Esophagus muscularis mucosa (tissue), 4 donors: ENCODE measurements at regions not wholly inside any gene's neighbourhood (a gene's known extent, or its start where the extent isn't known, plus 50 kb on each side); places are given as distances from the start of the nearest gene placed in this dataset.
"Not testable (repeated sequence)": the region's sequence is repeated elsewhere in the genome, so short reads cannot be mapped to it uniquely, and the experiment has no call there.

Source experiments
- DNase-seq: peaks from one replicate; pipeline ENCODE4 v3.0.0-alpha.2; 2017; ENCODE audit errors: extremely low spot score
- H3K27ac ChIP-seq, 4 donors: fragments of 200-600 bp; sonication (generic); replicated peaks in 1 of 4; 1 replicate in 3 of 4; 2 replicates in 1 of 4; pipeline ENCODE4 v1.5.1; 2016 to 2019; ENCODE audit warnings: mild to moderate bottlenecking in 1 of 4
- H3K27me3 ChIP-seq, 4 donors: fragments of 200-600 bp; sonication (generic); one replicate each; pipeline versions ENCODE4 v1.5.1 to v1.6.0; 2016 to 2019
- H3K36me3 ChIP-seq, 4 donors: fragments of 200-600 bp; sonication (generic); one replicate each; pipeline ENCODE4 v1.5.1; 2016 to 2019
- H3K4me1 ChIP-seq, 4 donors: fragments of 200-600 bp; sonication (generic); one replicate each; pipeline ENCODE4 v1.5.1; 2016 to 2019
- H3K4me3 ChIP-seq, 4 donors: fragments of 200-600 bp; sonication (generic); 1 replicate in 2 of 4; 2 replicates in 2 of 4; pipeline ENCODE4 v1.5.1; 2016 to 2019; ENCODE audit warnings: mild to moderate bottlenecking in 4 of 4, moderate library complexity in 1 of 4
- H3K9me3 ChIP-seq, 4 donors: fragments of 200-600 bp; sonication (generic); 1 replicate in 3 of 4; 2 replicates in 1 of 4; pipeline ENCODE4 v1.5.1; 2016 to 2019
- EP300 ChIP-seq: sonication (generic); formaldehyde crosslinking; IDR thresholded peaks from one replicate; pipeline ENCODE4 v1.6.1; 2017; ENCODE audit warnings: antibody characterized with exemption
- POLR2A ChIP-seq: fragments of 450-650 bp; IDR thresholded peaks from one replicate; pipeline ENCODE4 v1.6.1; 2017; ENCODE audit warnings: antibody characterized with exemption, moderate library complexity, mild to moderate bottlenecking, low read depth
- POLR2AphosphoS5 ChIP-seq, 2 donors: sonication (generic); formaldehyde crosslinking; IDR thresholded peaks; one replicate each; pipeline ENCODE4 v1.6.1; 2017; ENCODE audit warnings: antibody characterized with exemption in 2 of 2
- WGBS: methylation state at CpG from one replicate; pipeline ENCODE4 v1.1.5; 2018; 5-methylcytosine and 5-hydroxymethylcytosine counted together
- intact Hi-C: fragments of 100-400 bp; cut with DNase I; formaldehyde crosslinking; loops from one replicate; pipeline ENCODE4 v1.15.1; 2023
- TF ChIP-seq, protein P1 (sequence below), 3 experiments: fragments of 200-600 bp in 2 of 3; fragments of 450-650 bp in 1 of 3; sonication (generic) in 2 of 3; IDR thresholded peaks; one replicate each; pipeline ENCODE4 v1.5.1; 2017 to 2019; ENCODE audit warnings: antibody characterized with exemption in 3 of 3, mild to moderate bottlenecking in 2 of 3, moderate library complexity in 1 of 3

DNA sequence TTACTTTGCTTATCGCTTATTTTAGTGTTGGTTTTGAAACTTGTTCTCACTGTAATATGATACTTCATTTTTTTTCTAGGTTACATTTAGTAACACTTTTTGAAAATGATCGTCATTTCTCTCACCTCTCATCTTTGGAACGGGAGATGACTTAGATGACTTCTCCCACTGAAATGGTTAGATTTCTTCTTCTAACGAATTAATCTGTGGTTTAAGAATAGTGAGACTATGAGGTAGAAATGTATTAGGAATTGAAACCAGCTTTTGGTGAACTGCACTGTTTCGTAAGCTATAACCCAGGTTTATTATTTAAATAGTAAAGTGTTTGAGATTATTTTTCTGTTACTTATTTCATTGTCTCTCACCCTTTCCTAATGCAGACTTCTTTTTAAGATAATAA lies 93.7 kb downstream of the PRR15 start:
- H3K27me3 ChIP-seq = no peaks in the 10 kb centered on the region
- H3K9me3 ChIP-seq = no peaks in the 10 kb centered on the region
- TF ChIP-seq, protein P1, sequence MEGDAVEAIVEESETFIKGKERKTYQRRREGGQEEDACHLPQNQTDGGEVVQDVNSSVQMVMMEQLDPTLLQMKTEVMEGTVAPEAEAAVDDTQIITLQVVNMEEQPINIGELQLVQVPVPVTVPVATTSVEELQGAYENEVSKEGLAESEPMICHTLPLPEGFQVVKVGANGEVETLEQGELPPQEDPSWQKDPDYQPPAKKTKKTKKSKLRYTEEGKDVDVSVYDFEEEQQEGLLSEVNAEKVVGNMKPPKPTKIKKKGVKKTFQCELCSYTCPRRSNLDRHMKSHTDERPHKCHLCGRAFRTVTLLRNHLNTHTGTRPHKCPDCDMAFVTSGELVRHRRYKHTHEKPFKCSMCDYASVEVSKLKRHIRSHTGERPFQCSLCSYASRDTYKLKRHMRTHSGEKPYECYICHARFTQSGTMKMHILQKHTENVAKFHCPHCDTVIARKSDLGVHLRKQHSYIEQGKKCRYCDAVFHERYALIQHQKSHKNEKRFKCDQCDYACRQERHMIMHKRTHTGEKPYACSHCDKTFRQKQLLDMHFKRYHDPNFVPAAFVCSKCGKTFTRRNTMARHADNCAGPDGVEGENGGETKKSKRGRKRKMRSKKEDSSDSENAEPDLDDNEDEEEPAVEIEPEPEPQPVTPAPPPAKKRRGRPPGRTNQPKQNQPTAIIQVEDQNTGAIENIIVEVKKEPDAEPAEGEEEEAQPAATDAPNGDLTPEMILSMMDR (IDR thresholded peaks at IDR 0.05) = no peak
- TF ChIP-seq POLR2AphosphoS5 (IDR thresholded peaks at IDR 0.05) (no peak), POLR2A (no peak), EP300 (no peak)
- H3K27ac ChIP-seq = no peak overlapping the region
- peaks cover 0 to 7% (median 0%) of the 10 kb centered on the region in 4 donors for H3K4me1 ChIP-seq
- no peak overlapping the region for H3K4me3 ChIP-seq
- H3K36me3 ChIP-seq = no peaks in the 10 kb centered on the region
- intact Hi-C loops = no loop called here
- 87% methylated on average over 5 of the region's 5 CpGs for WGBS
- DNase-seq = no peak

DNA sequence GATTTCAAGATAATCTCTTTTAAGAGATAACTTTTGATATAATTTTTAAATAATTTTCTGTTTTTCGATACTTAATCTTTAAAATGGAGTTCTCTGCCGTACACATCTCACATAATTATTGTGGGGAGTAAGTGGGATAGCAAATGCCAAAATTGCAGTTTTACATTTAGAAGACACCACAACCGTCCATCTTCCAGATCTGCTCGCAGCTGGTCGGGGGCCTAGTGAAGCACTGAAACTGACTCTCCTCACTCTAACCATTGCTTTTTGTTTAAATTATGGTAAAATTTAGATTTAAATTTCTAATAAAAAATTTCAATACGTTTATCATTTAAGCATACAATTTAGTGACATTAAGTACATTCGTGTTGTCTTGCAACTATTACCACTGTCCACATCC lies 94.2 kb downstream of the PRR15 start:
- Histone ChIP-seq H3K4me1 (peaks cover 0 to 2% (median 0%) of the 10 kb centered on the region in 4 donors), H3K27ac (no peak overlapping the region), H3K4me3 (no peak overlapping the region), H3K27me3 (no peaks in the 10 kb centered on the region), H3K36me3 (no peaks in the 10 kb centered on the region), H3K9me3 (no peaks in the 10 kb centered on the region)
- no peak for DNase-seq
- intact Hi-C loops = no loop called here
- TF ChIP-seq, protein P1 (IDR thresholded peaks at IDR 0.05) = no peak
- no peak for TF ChIP-seq EP300
- TF ChIP-seq POLR2A = no peak
- TF ChIP-seq POLR2AphosphoS5 (IDR thresholded peaks at IDR 0.05) = no peak
- 92% methylated on average over 7 of the region's 7 CpGs for WGBS

DNA sequence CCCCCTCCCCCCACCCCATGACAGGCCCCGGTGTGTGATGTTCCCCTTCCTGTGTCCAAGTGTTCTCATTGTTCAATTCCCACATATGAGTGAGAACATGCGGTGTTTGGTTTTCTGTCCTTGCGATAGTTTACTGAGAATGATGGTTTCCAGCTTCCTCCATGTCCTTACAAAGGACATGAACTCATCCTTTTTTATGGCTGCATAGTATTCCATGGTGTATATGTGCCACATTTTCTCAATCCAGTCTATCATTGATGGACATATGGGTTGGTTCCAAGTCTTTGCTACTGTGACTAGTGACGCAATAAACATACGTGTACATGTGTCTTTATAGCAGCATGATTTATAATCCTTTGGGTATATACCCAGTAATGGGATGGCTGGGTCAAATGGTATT lies 95.6 kb downstream of the PRR15 start:
- intact Hi-C loops, DNase-seq, H3K9me3 ChIP-seq, H3K27me3 ChIP-seq, H3K27ac ChIP-seq, H3K36me3 ChIP-seq, H3K4me3 ChIP-seq, H3K4me1 ChIP-seq: not testable (repeated sequence)
- 100% methylated on average over 5 of the region's 5 CpGs for WGBS

DNA sequence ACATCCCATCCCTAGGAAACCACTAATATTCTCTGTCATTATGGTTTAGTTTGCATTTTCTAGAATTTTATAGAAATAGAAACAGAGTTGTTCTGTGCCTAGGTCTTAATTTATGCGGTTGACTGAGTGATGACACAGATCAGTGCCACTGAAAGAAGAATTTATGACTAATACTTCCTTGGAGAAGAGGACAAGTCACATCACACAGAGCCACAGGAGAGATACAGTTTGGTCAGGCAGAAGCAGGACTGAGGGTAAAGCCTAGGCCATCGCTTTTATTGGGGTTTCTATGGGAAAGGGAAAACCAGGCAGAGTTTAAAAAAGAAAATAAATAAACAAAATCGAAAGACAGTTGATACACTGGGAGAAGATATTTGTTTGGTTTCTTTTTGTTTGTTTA lies 99.3 kb downstream of the PRR15 start:
- H3K4me1 ChIP-seq, H3K27ac ChIP-seq, H3K36me3 ChIP-seq, H3K4me3 ChIP-seq, H3K9me3 ChIP-seq, DNase-seq, H3K27me3 ChIP-seq, intact Hi-C loops: not testable (repeated sequence)
- WGBS = 81% methylated on average over 3 of the region's 3 CpGs

DNA sequence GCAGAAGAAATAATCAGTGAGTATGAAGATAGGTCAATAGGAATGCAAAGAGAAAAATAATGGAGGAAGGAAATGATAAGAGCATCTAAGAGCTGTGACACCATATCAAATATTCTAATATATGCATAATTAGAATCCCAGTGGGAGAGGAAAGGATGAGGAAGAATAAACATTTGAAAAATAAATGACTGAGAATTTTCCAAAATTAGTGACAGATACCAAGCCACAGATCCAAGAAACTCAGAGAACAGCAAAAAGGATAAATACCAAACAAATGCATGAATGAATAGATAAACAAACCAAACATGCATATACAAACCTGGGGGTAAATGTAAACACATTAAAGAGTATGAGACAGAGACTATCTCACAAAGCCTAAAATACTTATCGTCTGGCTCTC lies 101.4 kb downstream of the PRR15 start:
- WGBS = 85% methylated on average over 1 of the region's 1 CpG
- H3K4me1 ChIP-seq, H3K4me3 ChIP-seq, H3K27me3 ChIP-seq, DNase-seq, H3K9me3 ChIP-seq, H3K27ac ChIP-seq, H3K36me3 ChIP-seq, intact Hi-C loops: not testable (repeated sequence)

DNA sequence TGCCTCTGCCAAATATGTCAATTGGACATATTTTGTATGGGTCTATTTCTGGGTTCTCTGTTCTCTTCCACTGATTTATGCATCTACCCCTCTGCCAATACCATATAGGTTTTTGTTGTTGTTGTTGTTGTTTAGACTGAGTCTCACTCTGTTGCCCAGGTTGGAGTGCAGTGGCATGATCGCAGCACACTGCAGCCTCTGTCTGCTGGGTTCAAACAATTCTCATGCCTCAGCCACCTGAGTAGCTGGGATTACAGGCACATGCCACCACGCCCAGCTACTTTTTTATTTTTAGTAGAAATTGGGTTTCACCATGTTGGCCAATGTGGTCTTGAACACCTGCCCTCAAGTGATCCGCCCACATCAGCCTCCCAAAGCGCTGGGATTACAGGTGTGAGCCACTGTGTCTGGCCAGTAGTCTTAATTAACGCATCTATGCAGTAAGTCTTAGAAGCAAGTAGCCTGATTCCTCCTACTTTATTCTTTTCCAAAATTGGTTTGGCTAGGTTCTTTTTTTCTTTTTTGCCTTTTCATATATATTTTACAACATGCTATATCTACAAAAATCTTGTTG lies 103.5 kb downstream of the PRR15 start:
- H3K4me1 ChIP-seq, H3K27ac ChIP-seq, DNase-seq, H3K9me3 ChIP-seq, H3K27me3 ChIP-seq, H3K36me3 ChIP-seq, intact Hi-C loops, H3K4me3 ChIP-seq: not testable (repeated sequence)
- 83% methylated on average over 5 of the region's 5 CpGs for WGBS

DNA sequence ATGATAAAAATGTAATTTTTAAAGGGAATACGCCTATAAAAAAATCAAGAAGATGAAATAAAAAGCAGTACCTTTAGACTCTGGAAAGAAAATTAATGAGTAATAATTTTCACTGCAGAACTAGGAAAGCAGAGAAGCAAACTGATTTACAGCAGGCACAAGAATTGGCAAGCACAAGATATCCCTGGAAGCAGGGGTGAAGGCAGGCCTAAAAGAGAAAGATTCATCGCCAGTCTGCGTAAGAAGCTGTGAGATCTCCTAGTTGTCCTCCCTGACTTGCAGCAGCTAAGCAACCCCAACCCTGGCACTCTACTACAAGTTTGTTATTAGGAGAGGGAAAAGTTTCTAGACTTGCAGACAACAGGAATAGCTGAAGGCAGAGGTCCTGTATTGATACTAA lies 107.7 kb downstream of the PRR15 start:
- H3K4me1 ChIP-seq, H3K36me3 ChIP-seq, H3K9me3 ChIP-seq, H3K27me3 ChIP-seq, intact Hi-C loops, H3K27ac ChIP-seq, DNase-seq, H3K4me3 ChIP-seq: not testable (repeated sequence)
- WGBS = 58% methylated on average over 3 of the region's 3 CpGs

DNA sequence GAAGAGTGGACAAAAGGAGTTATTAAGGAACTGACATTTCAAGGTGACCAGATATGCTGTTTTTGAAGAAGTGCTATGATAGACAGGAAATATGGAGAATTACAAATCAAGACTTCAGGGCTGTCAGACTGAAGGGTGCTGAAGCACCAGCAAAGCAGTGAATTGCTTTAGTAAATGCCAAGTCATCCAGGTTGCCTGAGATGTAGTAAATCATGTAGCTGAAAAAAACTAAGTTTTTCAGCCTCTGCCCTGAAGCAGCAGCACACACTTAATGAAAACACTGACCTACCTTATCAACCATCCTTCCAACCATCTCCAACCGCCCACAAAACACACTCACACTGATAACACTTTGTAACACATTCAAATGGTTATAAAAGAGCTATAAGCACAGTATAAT lies 110.0 kb downstream of the PRR15 start:
- H3K9me3 ChIP-seq, H3K36me3 ChIP-seq, H3K4me1 ChIP-seq, intact Hi-C loops, H3K4me3 ChIP-seq, H3K27me3 ChIP-seq, H3K27ac ChIP-seq, DNase-seq: not testable (repeated sequence)
- WGBS = 89% methylated on average over 1 of the region's 1 CpG

DNA sequence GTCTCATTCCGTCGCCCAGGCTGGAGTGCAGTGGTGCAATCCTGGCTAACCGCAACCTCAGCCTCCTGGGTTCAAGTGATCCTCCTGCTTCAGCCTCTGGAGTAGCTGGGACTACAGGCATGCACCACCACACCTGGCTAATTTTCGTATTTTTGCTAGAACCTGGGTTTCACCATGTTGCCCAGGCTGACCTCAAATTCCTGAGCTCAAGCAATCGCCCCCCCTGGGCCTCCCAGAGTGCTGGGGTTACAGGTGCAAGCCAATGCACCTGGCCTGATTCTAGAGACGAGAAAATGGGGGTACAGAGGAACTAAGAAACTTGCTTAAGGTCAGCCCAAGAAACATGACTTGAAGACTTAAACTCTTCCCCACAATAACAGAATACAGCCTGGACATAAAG lies 111.0 kb downstream of the PRR15 start:
- H3K27me3 ChIP-seq, H3K36me3 ChIP-seq, H3K27ac ChIP-seq, H3K4me1 ChIP-seq, intact Hi-C loops, H3K4me3 ChIP-seq, H3K9me3 ChIP-seq, DNase-seq: not testable (repeated sequence)
- no CpG with 5 or more reads among the region's 6 CpGs for WGBS

DNA sequence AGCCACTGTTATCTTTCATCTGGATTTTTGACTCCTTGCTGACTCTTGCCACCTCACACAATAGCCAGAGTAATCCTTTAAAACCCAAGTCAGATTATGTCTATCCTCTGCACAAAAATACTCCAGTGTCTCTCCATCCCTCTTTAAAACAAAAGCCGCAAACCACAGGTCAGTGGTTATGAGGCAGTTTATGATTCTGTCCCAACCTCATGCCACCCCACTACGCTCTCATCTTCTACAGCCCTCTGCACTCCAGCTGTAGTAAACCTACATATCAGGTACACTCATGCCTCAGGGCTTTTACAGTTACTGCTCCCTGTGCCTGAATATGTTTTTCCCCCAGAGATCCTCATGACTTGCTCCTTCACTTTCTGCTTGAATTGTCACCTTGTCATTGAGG lies 113.6 kb downstream of the PRR15 start:
- DNase-seq, H3K9me3 ChIP-seq, H3K36me3 ChIP-seq, intact Hi-C loops, H3K4me3 ChIP-seq, H3K4me1 ChIP-seq, H3K27ac ChIP-seq, H3K27me3 ChIP-seq: not testable (repeated sequence)
- 95% methylated on average over 2 of the region's 2 CpGs for WGBS

DNA sequence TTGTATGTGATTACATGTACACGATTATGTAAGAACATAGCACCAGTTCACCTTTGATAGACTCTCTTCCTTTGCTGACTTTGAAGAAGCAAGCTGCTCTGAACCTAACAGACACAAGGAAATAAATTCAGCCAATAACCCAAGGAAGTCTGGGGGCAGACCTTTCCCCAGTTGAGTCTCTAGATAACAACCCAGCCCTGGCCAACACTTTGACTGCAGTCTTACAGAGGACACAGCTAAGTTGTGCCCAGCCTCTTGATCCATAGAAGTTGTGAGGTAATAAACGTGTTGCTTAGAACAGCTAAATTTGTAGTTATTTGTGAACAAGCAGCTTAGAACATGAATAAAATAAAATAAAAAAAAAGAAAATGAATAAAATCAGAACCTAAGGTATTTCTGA lies 116.3 kb downstream of the PRR15 start:
- intact Hi-C loops, H3K9me3 ChIP-seq, H3K4me3 ChIP-seq, H3K27ac ChIP-seq, H3K27me3 ChIP-seq, DNase-seq, H3K36me3 ChIP-seq: not testable (repeated sequence)
- WGBS = 65% methylated on average over 2 of the region's 2 CpGs
- peaks cover 4 to 14% (median 8%) of the 10 kb centered on the region in 4 donors for H3K4me1 ChIP-seq
